HEK293 (cell line): ENCODE measurements at regions not wholly inside any gene's neighbourhood (a gene's known extent, or its start where the extent isn't known, plus 50 kb on each side); places are given as distances from the start of the nearest gene placed in this dataset.

ENCODE experiments used
- CTCF ChIA-PET: fragments of 350-600 bp; formaldehyde crosslinking; extraction: SDS; loops from one replicate; lab custom pipeline; 2021; ENCODE audit warnings: antibody characterized with exemption; lab: Yijun Ruan, JAX
- POLR2A ChIA-PET: fragments of 300-600 bp; formaldehyde crosslinking; extraction: SDS; loops from one replicate; lab custom pipeline; 2020; ENCODE audit warnings: antibody characterized with exemption, inconsistent platforms; lab: Yijun Ruan, JAX
- H3K27ac ChIP-seq: fragments of 200-500 bp; sonication (Bioruptor generic); 2 replicates; pipeline ENCODE4 v1.5.1; 2014; ENCODE audit warnings: low read depth, low read length, control low read depth, inconsistent platforms; ENCODE audit errors: extremely low read depth
- H3K36me3 ChIP-seq, 2 experiments: fragments of 200-500 bp in 1 of 2; sonication (Bioruptor generic) in 1 of 2; 1 replicate in 1 of 2; 2 replicates in 1 of 2; pipeline ENCODE4 v1.5.1; 2014 to 2017; ENCODE audit warnings: inconsistent platforms in 2 of 2, low read length in 2 of 2; ENCODE audit not compliant: control insufficient read depth in 2 of 2, insufficient read depth in 1 of 2
- H3K4me1 ChIP-seq: fragments of 200-500 bp; sonication (Bioruptor generic); 2 replicates; pipeline ENCODE4 v1.5.1; 2014; ENCODE audit warnings: mild to moderate bottlenecking, low read length, inconsistent platforms; ENCODE audit not compliant: control insufficient read depth, insufficient read depth
- H3K4me3 ChIP-seq: 2 replicates; pipeline ENCODE4 v1.5.1; 2011; ENCODE audit warnings: low read depth, mild to moderate bottlenecking, control low read depth, low read length, moderate library complexity
- H3K9me3 ChIP-seq: fragments of 200-500 bp; sonication (Bioruptor generic); 2 replicates; pipeline ENCODE4 v1.5.1; 2014; ENCODE audit warnings: low read depth, low read length, inconsistent platforms; ENCODE audit not compliant: control insufficient read depth, insufficient read depth
- BCL11B ChIP-seq: fragments of 450-650 bp; formaldehyde crosslinking; IDR thresholded peaks from 2 replicates; pipeline ENCODE4 v1.5.1; 2016; ENCODE audit warnings: low read depth, missing biosample characterization, missing genetic modification characterization
- FEZF1 ChIP-seq: fragments of 450-650 bp; formaldehyde crosslinking; IDR thresholded peaks from 2 replicates; pipeline ENCODE4 v1.5.1; 2016; ENCODE audit warnings: missing biosample characterization, missing genetic modification characterization
- GLIS2 ChIP-seq: fragments of 450-650 bp; formaldehyde crosslinking; IDR thresholded peaks from 2 replicates; pipeline ENCODE4 v1.5.1; 2016; ENCODE audit warnings: missing biosample characterization, missing genetic modification characterization
- HIC1 ChIP-seq: fragments of 450-650 bp; formaldehyde crosslinking; IDR thresholded peaks from 2 replicates; pipeline ENCODE4 v1.5.1; 2016; ENCODE audit warnings: missing biosample characterization, missing genetic modification characterization
- REPIN1 ChIP-seq: fragments of 450-650 bp; formaldehyde crosslinking; IDR thresholded peaks from 2 replicates; pipeline ENCODE4 v1.5.1; 2017; ENCODE audit warnings: missing biosample characterization, missing genetic modification characterization, low read depth
- SETDB1 ChIP-seq: IDR thresholded peaks from one replicate; pipeline ENCODE4 v1.6.1; 2017; ENCODE audit warnings: mild to moderate bottlenecking, low read length, moderate library complexity, mixed read lengths; ENCODE audit not compliant: insufficient read length
- WT1 ChIP-seq: fragments of 450-650 bp; formaldehyde crosslinking; IDR thresholded peaks from 2 replicates; pipeline ENCODE4 v1.5.1; 2016; ENCODE audit warnings: missing biosample characterization, missing genetic modification characterization
- ZBTB48 ChIP-seq: fragments of 450-650 bp; formaldehyde crosslinking; IDR thresholded peaks from 2 replicates; pipeline ENCODE4 v1.5.1; 2016; ENCODE audit warnings: missing biosample characterization, missing genetic modification characterization
- ZFP3 ChIP-seq: fragments of 450-650 bp; formaldehyde crosslinking; IDR thresholded peaks from 2 replicates; pipeline ENCODE4 v1.5.1; 2016; ENCODE audit warnings: low read depth, missing biosample characterization, missing genetic modification characterization
- ZFP37 ChIP-seq: fragments of 450-650 bp; formaldehyde crosslinking; IDR thresholded peaks from 2 replicates; pipeline ENCODE4 v1.5.1; 2016; ENCODE audit warnings: missing biosample characterization, missing genetic modification characterization
- ZNF16 ChIP-seq: fragments of 450-650 bp; formaldehyde crosslinking; IDR thresholded peaks from 2 replicates; pipeline ENCODE4 v1.5.1; 2016; ENCODE audit warnings: low read depth, missing biosample characterization, missing genetic modification characterization
- ZNF202 ChIP-seq: fragments of 450-650 bp; formaldehyde crosslinking; IDR thresholded peaks from 2 replicates; pipeline ENCODE4 v1.5.1; 2016; ENCODE audit warnings: missing biosample characterization, missing genetic modification characterization, borderline replicate concordance
- ZNF223 ChIP-seq: fragments of 450-650 bp; formaldehyde crosslinking; IDR thresholded peaks from 2 replicates; pipeline ENCODE4 v1.5.1; 2016; ENCODE audit warnings: missing biosample characterization, missing genetic modification characterization
- ZNF280D ChIP-seq: fragments of 450-650 bp; formaldehyde crosslinking; IDR thresholded peaks from 2 replicates; pipeline ENCODE4 v1.5.1; 2016; ENCODE audit warnings: missing biosample characterization, missing genetic modification characterization
- ZNF366 ChIP-seq: fragments of 450-650 bp; formaldehyde crosslinking; conservative IDR thresholded peaks from 2 replicates; pipeline ENCODE4 v1.5.1; 2016; ENCODE audit warnings: missing biosample characterization, missing genetic modification characterization
- ZNF394 ChIP-seq: fragments of 450-650 bp; formaldehyde crosslinking; IDR thresholded peaks from 2 replicates; pipeline ENCODE4 v1.5.1; 2016; ENCODE audit warnings: missing biosample characterization, missing genetic modification characterization, mild to moderate bottlenecking, moderate library complexity, borderline replicate concordance
- ZNF514 ChIP-seq: fragments of 450-650 bp; formaldehyde crosslinking; IDR thresholded peaks from 2 replicates; pipeline ENCODE4 v1.5.1; 2016; ENCODE audit warnings: missing biosample characterization, missing genetic modification characterization
- ZNF560 ChIP-seq: fragments of 450-650 bp; formaldehyde crosslinking; IDR thresholded peaks from 2 replicates; pipeline ENCODE4 v1.5.1; 2017; ENCODE audit warnings: missing biosample characterization, missing genetic modification characterization, borderline replicate concordance
- ZNF610 ChIP-seq: fragments of 450-650 bp; formaldehyde crosslinking; IDR thresholded peaks from 2 replicates; pipeline ENCODE4 v1.5.1; 2016; ENCODE audit warnings: missing biosample characterization, missing genetic modification characterization, borderline replicate concordance
- ZSCAN18 ChIP-seq: fragments of 450-650 bp; formaldehyde crosslinking; IDR thresholded peaks from 2 replicates; pipeline ENCODE4 v1.5.1; 2016; ENCODE audit warnings: missing biosample characterization, missing genetic modification characterization
- ZSCAN23 ChIP-seq: fragments of 450-650 bp; formaldehyde crosslinking; IDR thresholded peaks from 2 replicates; pipeline ENCODE4 v1.5.1; 2016; ENCODE audit warnings: missing biosample characterization, missing genetic modification characterization
- ZSCAN5A ChIP-seq: fragments of 450-650 bp; formaldehyde crosslinking; IDR thresholded peaks from 2 replicates; pipeline ENCODE4 v1.5.1; 2016; ENCODE audit warnings: missing biosample characterization, missing genetic modification characterization
- TF ChIP-seq, protein P1 (sequence below): fragments of 450-650 bp; IDR thresholded peaks from 2 replicates; pipeline ENCODE4 v1.5.1; 2018; ENCODE audit warnings: missing biosample characterization, missing genetic modification characterization

GRCh38 chr7:41813286-41813685 is 110.4 kb upstream of the INHBA start:
- CTCF ChIA-PET: no interaction called here
- Histone ChIP-seq H3K4me1 (no peaks in the 10 kb centered on the region), H3K9me3 (no peaks in the 10 kb centered on the region), H3K4me3 (no peak overlapping the region), H3K36me3 (no peaks in the 10 kb centered on the region), H3K27ac (no peak overlapping the region)
- POLR2A ChIA-PET: no interaction called here
- TF ChIP-seq ZNF394 (tag by site-specific recombination) (no peak), FEZF1 (tag by site-specific recombination) (no peak), ZNF202 (tag by site-specific recombination) (no peak)

DNA sequence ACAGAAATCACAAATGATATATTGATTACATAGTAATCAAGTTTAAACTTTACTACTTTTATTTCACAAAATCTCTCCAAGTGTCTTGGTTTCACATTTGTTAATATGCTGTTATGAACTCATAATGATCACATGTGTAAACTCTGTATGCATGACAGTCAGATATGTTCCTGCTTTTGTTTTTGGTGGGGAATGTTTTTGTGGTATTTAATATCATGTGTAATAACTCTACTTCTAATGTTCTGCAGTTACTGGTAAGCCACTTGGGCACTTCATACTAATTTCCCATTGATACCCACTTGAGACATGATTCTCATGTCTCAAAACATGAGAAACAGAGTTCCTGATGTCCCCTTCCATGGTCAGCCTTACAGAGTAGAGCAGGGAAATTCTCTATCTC is 109.1 kb upstream of the INHBA start:
- no peak overlapping the region for H3K4me3 ChIP-seq
- no peak overlapping the region for H3K27ac ChIP-seq
- POLR2A ChIA-PET: no interaction called here
- no peaks in the 10 kb centered on the region; the same call in 1 of the 2 replicates for H3K4me1 ChIP-seq
- TF ChIP-seq ZNF514 (tag by site-specific recombination): no peak
- TF ChIP-seq ZNF560 (tag by site-specific recombination): no peak
- TF ChIP-seq ZNF610 (tag by site-specific recombination): no peak
- TF ChIP-seq ZSCAN18 (tag by site-specific recombination): no peak
- no peak for TF ChIP-seq ZFP37 (tag by site-specific recombination)
- no peak for TF ChIP-seq ZSCAN23
- no peak for TF ChIP-seq GLIS2 (tag by site-specific recombination)
- TF ChIP-seq SETDB1: no peak
- no peak for TF ChIP-seq WT1 (tag by site-specific recombination)
- no peak for TF ChIP-seq ZNF223
- no peak for TF ChIP-seq ZNF280D (tag by site-specific recombination)
- TF ChIP-seq ZSCAN5A (tag by site-specific recombination): no peak
- TF ChIP-seq, all 188 proteins: peak for 0
- Histone ChIP-seq H3K9me3 (no peaks in the 10 kb centered on the region), H3K36me3 (no peaks in the 10 kb centered on the region)
- CTCF ChIA-PET: no interaction called here

DNA sequence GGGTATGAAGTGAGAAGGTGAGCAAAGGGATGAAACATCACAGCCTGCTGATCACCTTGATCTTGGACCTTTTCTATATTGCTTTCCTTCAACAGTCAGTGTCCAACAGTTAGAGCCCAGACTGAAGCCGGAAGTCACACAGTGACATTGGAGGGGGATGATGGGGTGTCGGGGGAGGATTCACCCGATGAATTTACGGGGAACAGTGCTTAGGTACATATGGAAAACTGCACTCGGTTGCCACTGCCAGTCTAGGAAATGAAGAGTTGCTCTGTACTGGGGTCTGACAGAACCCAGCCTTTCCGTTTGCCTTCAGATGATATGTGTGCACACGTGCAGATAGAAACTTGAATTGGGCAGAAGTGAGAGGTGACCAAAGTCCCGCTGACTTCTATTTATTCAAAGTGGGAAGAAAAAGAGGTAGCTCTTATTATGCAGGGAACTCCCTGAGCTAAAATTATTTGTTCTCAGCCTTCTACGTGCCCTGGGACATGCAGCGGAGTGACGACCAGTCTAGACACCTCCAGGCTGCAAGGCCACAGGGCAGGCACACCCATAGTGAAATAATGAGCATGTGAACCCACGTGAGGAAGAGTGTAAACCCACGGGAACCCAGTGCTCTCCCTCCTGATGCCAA is 107.2 kb upstream of the INHBA start:
- no peak overlapping the region for H3K4me3 ChIP-seq
- no peaks in the 10 kb centered on the region for H3K9me3 ChIP-seq
- ChIA-PET CTCF (interaction anchor here (0.6 kb wide), 1 partner anchor 62 kb away, joined by 3 read pairs; no protein-coding TSS in a partner anchor), POLR2A (no interaction called here)
- no peaks in the 10 kb centered on the region; the same call in 1 of the 2 replicates for H3K4me1 ChIP-seq
- no peak overlapping the region for H3K27ac ChIP-seq
- H3K36me3 ChIP-seq: no peaks in the 10 kb centered on the region
- TF ChIP-seq HIC1 (tag by site-specific recombination) (no peak), ZBTB48 (tag by site-specific recombination) (no peak), ZNF16 (tag by site-specific recombination) (no peak), REPIN1 (tag by site-specific recombination) (no peak), ZNF366 (tag by site-specific recombination) (no peak), ZFP3 (no peak), BCL11B (tag by site-specific recombination) (no peak)
- TF ChIP-seq, protein P1, sequence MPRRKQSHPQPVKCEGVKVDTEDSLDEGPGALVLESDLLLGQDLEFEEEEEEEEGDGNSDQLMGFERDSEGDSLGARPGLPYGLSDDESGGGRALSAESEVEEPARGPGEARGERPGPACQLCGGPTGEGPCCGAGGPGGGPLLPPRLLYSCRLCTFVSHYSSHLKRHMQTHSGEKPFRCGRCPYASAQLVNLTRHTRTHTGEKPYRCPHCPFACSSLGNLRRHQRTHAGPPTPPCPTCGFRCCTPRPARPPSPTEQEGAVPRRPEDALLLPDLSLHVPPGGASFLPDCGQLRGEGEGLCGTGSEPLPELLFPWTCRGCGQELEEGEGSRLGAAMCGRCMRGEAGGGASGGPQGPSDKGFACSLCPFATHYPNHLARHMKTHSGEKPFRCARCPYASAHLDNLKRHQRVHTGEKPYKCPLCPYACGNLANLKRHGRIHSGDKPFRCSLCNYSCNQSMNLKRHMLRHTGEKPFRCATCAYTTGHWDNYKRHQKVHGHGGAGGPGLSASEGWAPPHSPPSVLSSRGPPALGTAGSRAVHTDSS (tag by site-specific recombination): no peak
